Kidney (tissue), 13 donors: ENCODE measurements at regions not wholly inside any gene's neighbourhood (a gene's known extent, or its start where the extent isn't known, plus 50 kb on each side); places are given as distances from the start of the nearest gene placed in this dataset.

Experiments
- DNase-seq, 5 donors: peaks; one replicate each; pipeline ENCODE4 v3.0.0-alpha.2; 2013 to 2020
- FAIRE-seq: peaks from 2 replicates; lab custom pipeline; 2012; peaks lifted over from hg19 to GRCh38; lab: Jason Lieb, UNC
- H3K27ac ChIP-seq, 2 donors: one replicate each; pipeline ENCODE4 v1.7.0; 2013; ENCODE audit warnings: low read depth in 2 of 2, low read length in 2 of 2, inconsistent platforms in 1 of 2
- H3K27me3 ChIP-seq: one replicate; pipeline ENCODE4 v1.7.1; 2013; ENCODE audit warnings: low read length, inconsistent platforms; ENCODE audit not compliant: control insufficient read depth, insufficient read depth
- H3K36me3 ChIP-seq, 3 donors: one replicate each; pipeline versions ENCODE4 v1.7.0 to v1.7.1; 2013; ENCODE audit warnings: low read length in 3 of 3, control low read depth in 1 of 3, inconsistent platforms in 1 of 3; ENCODE audit not compliant: insufficient read depth in 3 of 3, control insufficient read depth in 2 of 3
- H3K4me1 ChIP-seq, 3 donors: one replicate each; pipeline versions ENCODE4 v1.7.0 to v1.7.1; 2013; ENCODE audit warnings: low read length in 3 of 3, inconsistent platforms in 1 of 3, low read depth in 1 of 3; ENCODE audit not compliant: control insufficient read depth in 2 of 3, insufficient read depth in 2 of 3
- H3K4me3 ChIP-seq, 3 donors: one replicate each; pipeline versions ENCODE4 v1.7.0 to v1.8.1; 2013; ENCODE audit warnings: low read length in 3 of 3, control low read depth in 1 of 3, inconsistent platforms in 1 of 3
- H3K9ac ChIP-seq, 3 donors: one replicate each; pipeline versions ENCODE4 v1.7.0 to v1.7.1; 2013; ENCODE audit warnings: low read length in 3 of 3, control low read depth in 1 of 3, inconsistent platforms in 1 of 3
- H3K9me3 ChIP-seq, 3 donors: one replicate each; pipeline versions ENCODE4 v1.7.0 to v1.7.1; 2013; ENCODE audit warnings: low read length in 3 of 3, control low read depth in 1 of 3, inconsistent platforms in 1 of 3; ENCODE audit not compliant: control insufficient read depth in 2 of 3, insufficient read depth in 1 of 3
- intact Hi-C: fragments of 100-400 bp; cut with DNase I; formaldehyde crosslinking; loops from one replicate; pipeline ENCODE4 v1.11.1; 2022
- TF ChIP-seq, protein P1 (sequence below): IDR thresholded peaks from 3 replicates; pipeline ENCODE4 v1.5.1; 2012; ENCODE audit warnings: mild to moderate bottlenecking, moderate library complexity, borderline replicate concordance; ENCODE audit not compliant: insufficient read depth; ENCODE audit errors: extremely low read depth
- donor health status: control.
- donor health status: control.
- donor health status: control.
- donor health status: control.
- donor health status: control.
- donor health status: DM: yes; HTN: yes; CAD: no.
- donor health status: Normal renal cell carcinoma (clear cell type).

DNA sequence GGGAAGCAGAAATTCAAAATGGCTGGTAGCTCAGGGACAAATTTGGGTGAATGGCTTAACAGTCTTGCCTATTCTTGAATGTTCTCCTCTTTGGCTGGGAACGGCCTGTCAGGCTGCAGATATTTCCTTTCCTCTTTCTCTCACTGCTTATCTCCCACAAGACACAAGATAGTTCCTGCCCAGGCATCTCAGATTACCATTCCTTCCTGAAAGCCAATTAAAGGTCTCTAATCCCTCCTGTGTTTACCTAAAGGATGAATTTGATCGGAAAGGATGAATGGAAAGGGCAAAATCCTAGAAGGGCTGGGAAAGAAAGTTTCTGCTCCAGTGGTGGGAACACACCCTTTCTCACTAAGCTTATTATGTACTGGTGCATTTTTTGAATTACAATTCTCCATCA is 95.9 kb upstream of the JAG1 start:
- TF ChIP-seq, protein P1, sequence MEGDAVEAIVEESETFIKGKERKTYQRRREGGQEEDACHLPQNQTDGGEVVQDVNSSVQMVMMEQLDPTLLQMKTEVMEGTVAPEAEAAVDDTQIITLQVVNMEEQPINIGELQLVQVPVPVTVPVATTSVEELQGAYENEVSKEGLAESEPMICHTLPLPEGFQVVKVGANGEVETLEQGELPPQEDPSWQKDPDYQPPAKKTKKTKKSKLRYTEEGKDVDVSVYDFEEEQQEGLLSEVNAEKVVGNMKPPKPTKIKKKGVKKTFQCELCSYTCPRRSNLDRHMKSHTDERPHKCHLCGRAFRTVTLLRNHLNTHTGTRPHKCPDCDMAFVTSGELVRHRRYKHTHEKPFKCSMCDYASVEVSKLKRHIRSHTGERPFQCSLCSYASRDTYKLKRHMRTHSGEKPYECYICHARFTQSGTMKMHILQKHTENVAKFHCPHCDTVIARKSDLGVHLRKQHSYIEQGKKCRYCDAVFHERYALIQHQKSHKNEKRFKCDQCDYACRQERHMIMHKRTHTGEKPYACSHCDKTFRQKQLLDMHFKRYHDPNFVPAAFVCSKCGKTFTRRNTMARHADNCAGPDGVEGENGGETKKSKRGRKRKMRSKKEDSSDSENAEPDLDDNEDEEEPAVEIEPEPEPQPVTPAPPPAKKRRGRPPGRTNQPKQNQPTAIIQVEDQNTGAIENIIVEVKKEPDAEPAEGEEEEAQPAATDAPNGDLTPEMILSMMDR, result no peak
- intact Hi-C loops, result no loop called here
- Histone ChIP-seq H3K36me3 (no peaks in the 10 kb centered on the region), H3K9me3 (no peaks in the 10 kb centered on the region), H3K27me3 (no peaks in the 10 kb centered on the region), H3K9ac (no peak overlapping the region), H3K4me3 (no peak overlapping the region), H3K27ac (no peak overlapping the region), H3K4me1 (no peaks in the 10 kb centered on the region)
- peak in 2 of 5 donors; percentile 39 to 48 for DNase-seq
- FAIRE-seq, result no peak

DNA sequence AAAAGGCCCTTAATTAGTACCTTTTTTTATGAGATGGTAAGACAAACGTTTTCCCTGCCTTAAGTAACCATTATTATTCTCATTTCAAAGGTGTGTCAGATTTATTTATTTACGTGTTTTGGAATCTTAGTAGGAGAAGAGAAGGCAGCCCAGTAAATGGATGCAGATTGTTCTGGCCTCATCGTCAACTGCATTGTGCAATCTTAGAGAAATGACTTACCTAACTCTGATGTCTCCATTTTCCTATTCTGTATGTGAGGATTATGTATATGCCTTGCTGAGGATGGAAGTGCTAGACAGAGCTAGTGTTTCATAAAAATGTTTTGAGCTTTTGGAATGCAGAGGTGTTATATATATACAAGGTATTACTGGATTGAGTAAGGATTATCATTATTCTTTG is 97.0 kb upstream of the JAG1 start:
- TF ChIP-seq, protein P1, result no peak
- Histone ChIP-seq H3K9ac (no peak overlapping the region), H3K27me3 (no peaks in the 10 kb centered on the region), H3K36me3 (no peaks in the 10 kb centered on the region), H3K4me3 (no peak overlapping the region), H3K27ac (no peak overlapping the region), H3K9me3 (no peaks in the 10 kb centered on the region), H3K4me1 (no peaks in the 10 kb centered on the region)
- FAIRE-seq, result no peak
- intact Hi-C loops, result no loop called here
- no peak for DNase-seq

DNA sequence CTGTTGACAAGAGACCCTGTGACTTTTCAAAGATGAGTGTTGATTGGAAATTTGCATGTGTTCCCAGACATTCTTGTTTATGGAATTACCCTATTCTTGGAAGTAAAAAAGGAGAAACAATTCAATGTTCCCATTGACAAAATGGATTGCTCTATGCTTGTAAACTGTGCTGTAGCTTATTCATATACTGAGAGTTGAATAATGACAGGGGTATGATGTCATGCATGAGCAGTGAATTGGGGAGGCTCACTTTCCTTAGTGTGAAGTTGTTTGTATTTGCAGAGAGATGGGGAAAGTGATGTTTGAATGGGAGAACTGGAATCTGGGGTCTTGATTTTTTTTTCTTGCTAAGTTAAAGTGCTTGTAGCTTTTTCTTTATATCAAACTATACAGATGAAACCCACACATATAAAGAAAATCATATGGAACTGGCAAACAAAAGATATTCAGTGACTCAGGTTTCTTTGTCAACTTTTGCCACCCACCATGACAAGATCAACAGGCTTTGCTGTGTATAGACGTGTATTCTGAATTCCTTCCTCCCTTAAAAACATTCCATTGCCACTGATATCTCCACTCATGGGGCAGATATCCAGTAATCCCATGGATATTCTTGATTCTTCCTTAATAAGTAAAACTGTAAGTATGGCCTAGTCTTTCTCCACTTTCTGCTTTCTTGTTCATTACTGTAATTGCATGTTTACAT is 97.8 kb upstream of the JAG1 start:
- no peak for DNase-seq
- Histone ChIP-seq H3K36me3 (no peaks in the 10 kb centered on the region), H3K4me1 (no peaks in the 10 kb centered on the region), H3K27ac (no peak overlapping the region), H3K4me3 (no peak overlapping the region), H3K27me3 (no peaks in the 10 kb centered on the region), H3K9ac (no peak overlapping the region), H3K9me3 (no peaks in the 10 kb centered on the region)
- TF ChIP-seq, protein P1, result no peak
- intact Hi-C loops, result no loop called here
- no peak for FAIRE-seq
